HEK293 (cell line): ENCODE measurements at regions not wholly inside any gene's neighbourhood (a gene's known extent, or its start where the extent isn't known, plus 50 kb on each side); places are given as distances from the start of the nearest gene placed in this dataset.

ENCODE experiments used
- SETDB1 ChIP-seq: IDR thresholded peaks from one replicate; pipeline ENCODE4 v1.6.1; 2017; ENCODE audit warnings: mild to moderate bottlenecking, low read length, moderate library complexity, mixed read lengths; ENCODE audit not compliant: insufficient read length
- ZBTB26 ChIP-seq: fragments of 450-650 bp; formaldehyde crosslinking; optimal IDR thresholded peaks from 2 replicates; pipeline ENCODE3; 2016; ENCODE audit warnings: missing biosample characterization, mild to moderate bottlenecking, missing genetic modification characterization
- ZNF354C ChIP-seq: fragments of 450-650 bp; formaldehyde crosslinking; IDR thresholded peaks from 2 replicates; pipeline ENCODE4 v1.5.1; 2016; ENCODE audit warnings: missing biosample characterization, missing genetic modification characterization, low read depth, borderline replicate concordance
- TF ChIP-seq, protein P1 (sequence below): fragments of 450-650 bp; IDR thresholded peaks from 2 replicates; pipeline ENCODE4 v1.5.1; 2018; ENCODE audit warnings: missing biosample characterization, mild to moderate bottlenecking, missing genetic modification characterization

DNA sequence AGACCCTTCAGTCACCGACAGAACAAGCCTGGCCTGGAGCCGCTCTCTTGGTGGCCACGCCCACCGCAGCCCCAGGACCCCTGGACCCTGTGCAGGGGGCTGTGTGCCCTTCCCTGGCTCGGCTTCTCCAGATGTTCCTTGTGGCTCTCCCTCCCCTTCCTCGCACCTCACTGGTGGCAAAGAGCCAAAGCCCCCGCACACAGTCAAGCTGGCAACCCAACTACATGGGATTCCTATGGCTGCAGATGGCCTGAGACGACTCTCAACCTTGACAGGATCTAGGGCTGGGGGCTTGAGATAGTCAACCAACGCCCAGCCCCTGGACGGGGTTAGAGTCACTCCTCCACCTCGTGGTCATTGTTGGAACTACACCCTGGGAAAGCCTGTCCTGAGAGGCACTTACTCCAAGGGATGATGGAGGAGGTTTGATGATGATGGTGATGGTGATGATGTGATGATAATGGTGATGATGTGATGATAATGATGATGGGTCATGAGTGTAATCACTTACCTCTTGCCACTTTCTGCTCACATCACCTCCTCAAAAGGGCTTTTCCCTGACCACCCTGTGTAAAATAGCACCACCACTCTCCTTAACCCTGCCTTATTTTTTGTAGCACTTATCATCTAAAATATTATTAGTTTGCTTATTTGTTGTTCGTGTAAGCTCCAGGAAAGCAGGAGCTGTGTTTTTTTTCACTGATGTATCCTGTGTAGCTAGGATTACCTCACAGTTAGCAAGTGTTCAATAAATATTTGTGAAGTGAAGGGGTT lies 278.4 kb downstream of the LRFN2 start:
- no peak for TF ChIP-seq SETDB1
- TF ChIP-seq ZNF354C (tag by site-specific recombination) = no peak
- no peak for TF ChIP-seq ZBTB26 (tag by site-specific recombination)
- TF ChIP-seq, protein P1, sequence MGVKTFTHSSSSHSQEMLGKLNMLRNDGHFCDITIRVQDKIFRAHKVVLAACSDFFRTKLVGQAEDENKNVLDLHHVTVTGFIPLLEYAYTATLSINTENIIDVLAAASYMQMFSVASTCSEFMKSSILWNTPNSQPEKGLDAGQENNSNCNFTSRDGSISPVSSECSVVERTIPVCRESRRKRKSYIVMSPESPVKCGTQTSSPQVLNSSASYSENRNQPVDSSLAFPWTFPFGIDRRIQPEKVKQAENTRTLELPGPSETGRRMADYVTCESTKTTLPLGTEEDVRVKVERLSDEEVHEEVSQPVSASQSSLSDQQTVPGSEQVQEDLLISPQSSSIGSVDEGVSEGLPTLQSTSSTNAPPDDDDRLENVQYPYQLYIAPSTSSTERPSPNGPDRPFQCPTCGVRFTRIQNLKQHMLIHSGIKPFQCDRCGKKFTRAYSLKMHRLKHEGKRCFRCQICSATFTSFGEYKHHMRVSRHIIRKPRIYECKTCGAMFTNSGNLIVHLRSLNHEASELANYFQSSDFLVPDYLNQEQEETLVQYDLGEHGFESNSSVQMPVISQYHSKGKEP (tag by site-specific recombination) = no peak
